Progenitor cell of endocrine pancreas (in vitro differentiated cells): ENCODE measurements at regions not wholly inside any gene's neighbourhood (a gene's known extent, or its start where the extent isn't known, plus 50 kb on each side); places are given as distances from the start of the nearest gene placed in this dataset.

Experiments used
- DNase-seq: peaks from one replicate; pipeline ENCODE4 v3.0.0; 2021; ENCODE audit warnings: low spot score; ENCODE audit not compliant: unreplicated experiment
- H3K27ac Mint-ChIP-seq: 2 replicates; pipeline ENCODE4 v1.8.0; 2021; ENCODE audit warnings: mild to moderate bottlenecking, moderate library complexity, mixed read lengths
- H3K27me3 Mint-ChIP-seq: 2 replicates; pipeline ENCODE4 v1.8.0; 2021; ENCODE audit warnings: mixed read lengths
- H3K36me3 Mint-ChIP-seq: 2 replicates; pipeline ENCODE4 v1.8.0; 2022; ENCODE audit warnings: mixed read lengths; ENCODE audit not compliant: insufficient read depth
- H3K4me1 Mint-ChIP-seq: 2 replicates; pipeline ENCODE4 v1.8.0; 2021; ENCODE audit warnings: low read depth, mixed read lengths
- H3K4me3 Mint-ChIP-seq: 2 replicates; pipeline ENCODE4 v1.8.0; 2021; ENCODE audit warnings: low read depth, mild to moderate bottlenecking, moderate library complexity, mixed read lengths
- H3K9me3 Mint-ChIP-seq: 2 replicates; pipeline ENCODE4 v1.8.0; 2021; ENCODE audit warnings: low read depth, mixed read lengths
- TF ChIP-seq, protein P1 (sequence below): fragments of 200-600 bp; sonication (generic); IDR thresholded peaks from one replicate; pipeline ENCODE4 v1.5.0; 2021; ENCODE audit warnings: antibody characterized with exemption, mild to moderate bottlenecking; ENCODE audit not compliant: unreplicated experiment

- DNase-seq, result no peak
- peaks cover 8% of the 10 kb centered on the region for H3K4me1 Mint-ChIP-seq
- H3K9me3 Mint-ChIP-seq, result peaks cover 4% of the 10 kb centered on the region
- H3K36me3 Mint-ChIP-seq, result peaks cover 1% of the 10 kb centered on the region
- H3K4me3 Mint-ChIP-seq, result no peak overlapping the region
- no peak overlapping the region for H3K27ac Mint-ChIP-seq
- H3K27me3 Mint-ChIP-seq, result peaks cover 44% of the 10 kb centered on the region
- TF ChIP-seq, protein P1, sequence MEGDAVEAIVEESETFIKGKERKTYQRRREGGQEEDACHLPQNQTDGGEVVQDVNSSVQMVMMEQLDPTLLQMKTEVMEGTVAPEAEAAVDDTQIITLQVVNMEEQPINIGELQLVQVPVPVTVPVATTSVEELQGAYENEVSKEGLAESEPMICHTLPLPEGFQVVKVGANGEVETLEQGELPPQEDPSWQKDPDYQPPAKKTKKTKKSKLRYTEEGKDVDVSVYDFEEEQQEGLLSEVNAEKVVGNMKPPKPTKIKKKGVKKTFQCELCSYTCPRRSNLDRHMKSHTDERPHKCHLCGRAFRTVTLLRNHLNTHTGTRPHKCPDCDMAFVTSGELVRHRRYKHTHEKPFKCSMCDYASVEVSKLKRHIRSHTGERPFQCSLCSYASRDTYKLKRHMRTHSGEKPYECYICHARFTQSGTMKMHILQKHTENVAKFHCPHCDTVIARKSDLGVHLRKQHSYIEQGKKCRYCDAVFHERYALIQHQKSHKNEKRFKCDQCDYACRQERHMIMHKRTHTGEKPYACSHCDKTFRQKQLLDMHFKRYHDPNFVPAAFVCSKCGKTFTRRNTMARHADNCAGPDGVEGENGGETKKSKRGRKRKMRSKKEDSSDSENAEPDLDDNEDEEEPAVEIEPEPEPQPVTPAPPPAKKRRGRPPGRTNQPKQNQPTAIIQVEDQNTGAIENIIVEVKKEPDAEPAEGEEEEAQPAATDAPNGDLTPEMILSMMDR, result no peak
These were observed 437.4 kb downstream of the NR2F2 start for GRCh38 chr15:96767703-96768434.

- H3K27ac Mint-ChIP-seq, result no peak overlapping the region
- TF ChIP-seq, protein P1, result no peak
- H3K4me1 Mint-ChIP-seq, result peaks cover 8% of the 10 kb centered on the region
- H3K36me3 Mint-ChIP-seq, result peaks cover 1% of the 10 kb centered on the region
- H3K4me3 Mint-ChIP-seq, result no peak overlapping the region
- peaks cover 49% of the 10 kb centered on the region for H3K27me3 Mint-ChIP-seq
- no peak for DNase-seq
- H3K9me3 Mint-ChIP-seq, result peaks cover 4% of the 10 kb centered on the region
These were observed 437.9 kb downstream of the NR2F2 start for GRCh38 chr15:96768435-96768789.

DNA sequence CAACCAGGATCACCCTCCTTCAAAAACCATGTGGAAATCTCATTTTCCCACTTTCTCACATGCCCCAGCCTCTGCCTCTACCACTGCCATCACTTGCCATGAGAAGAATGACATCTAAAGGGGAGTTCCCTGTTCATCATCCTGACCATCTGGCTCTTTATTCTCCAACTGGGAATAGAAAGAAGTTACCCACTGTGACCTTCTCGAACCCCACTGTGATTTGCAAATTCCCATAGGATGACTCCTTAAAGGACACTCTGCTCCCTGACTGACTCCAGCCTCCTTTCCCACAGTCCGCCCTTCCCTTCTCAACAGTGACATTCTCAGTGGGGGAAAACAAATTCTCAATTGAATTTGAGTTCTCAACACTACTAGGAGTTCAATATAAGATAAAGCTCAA is 440.5 kb downstream of the NR2F2 start:
- Mint-ChIP-seq H3K4me3 (no peak overlapping the region), H3K4me1 (peaks cover 8% of the 10 kb centered on the region), H3K36me3 (peaks cover 1% of the 10 kb centered on the region), H3K9me3 (peaks cover 4% of the 10 kb centered on the region), H3K27me3 (peaks cover 62% of the 10 kb centered on the region), H3K27ac (no peak overlapping the region)
- TF ChIP-seq, protein P1, result no peak
- DNase-seq, result no peak

DNA sequence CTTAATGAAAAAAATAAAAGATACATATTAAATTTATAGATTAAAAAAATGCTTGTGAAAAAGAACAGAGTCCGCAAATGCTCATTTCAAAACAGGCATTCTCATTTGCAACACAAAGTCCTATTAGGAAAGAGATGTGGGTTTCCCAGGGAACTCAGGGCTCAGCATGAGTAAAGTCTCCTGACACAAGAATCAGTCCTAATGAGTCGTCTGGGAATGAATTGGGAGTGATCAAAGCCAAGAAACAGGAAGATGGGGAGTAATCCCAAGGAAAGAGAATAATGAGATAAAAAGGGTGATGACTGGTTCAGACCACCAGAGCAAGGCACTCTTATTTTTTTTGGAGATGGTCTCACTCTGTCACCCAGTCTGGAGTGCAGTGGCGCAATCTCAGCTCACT is 443.7 kb downstream of the NR2F2 start:
- Mint-ChIP-seq H3K4me3 (no peak overlapping the region), H3K9me3 (peaks cover 4% of the 10 kb centered on the region), H3K27ac (no peak overlapping the region), H3K36me3 (peaks cover 1% of the 10 kb centered on the region), H3K4me1 (peaks cover 8% of the 10 kb centered on the region), H3K27me3 (peaks cover 54% of the 10 kb centered on the region)
- TF ChIP-seq, protein P1, result no peak
- DNase-seq, result no peak

GRCh38 chr15:96783746-96784145 is 453.2 kb downstream of the NR2F2 start:
- H3K36me3 Mint-ChIP-seq, result no peaks in the 10 kb centered on the region
- H3K27ac Mint-ChIP-seq, result no peak overlapping the region
- H3K27me3 Mint-ChIP-seq, result peaks cover 31% of the 10 kb centered on the region
- H3K4me1 Mint-ChIP-seq, result no peaks in the 10 kb centered on the region
- DNase-seq, result no peak
- TF ChIP-seq, protein P1, result no peak
- no peak overlapping the region for H3K4me3 Mint-ChIP-seq
- no peaks in the 10 kb centered on the region for H3K9me3 Mint-ChIP-seq
